PC-3 (cell line): ENCODE measurements at regions not wholly inside any gene's neighbourhood (a gene's known extent, or its start where the extent isn't known, plus 50 kb on each side); places are given as distances from the start of the nearest gene placed in this dataset.

Source experiments
- ATAC-seq: fragments of 200-7000 bp; cut with Tn5 transposase; 2 replicates; pipeline ENCODE4 v1.9.1; 2020; ENCODE audit warnings: mild to moderate bottlenecking, moderate library complexity
- BruUV-seq: library from RNA; stranded (reverse); fragments of 400-500 nt; replicated peaks from 2 replicates; lab custom pipeline; 2021; lab: Mats Ljungman, UMichigan
- CTCF ChIA-PET: fragments of 300-600 bp; sonication (Branson Sonifier 250); formaldehyde crosslinking; loops from one replicate; lab custom pipeline; 2022; ENCODE audit warnings: antibody characterized with exemption; lab: Charles Lee
- POLR2A ChIA-PET: fragments of 300-600 bp; sonication (Branson Sonifier 250); formaldehyde crosslinking; loops from one replicate; lab custom pipeline; 2022; ENCODE audit warnings: antibody characterized with exemption; ENCODE audit not compliant: unreplicated experiment; lab: Charles Lee
- DNase-seq: peaks from one replicate; pipeline ENCODE4 v3.0.0-alpha.2; 2015
- H2AFZ ChIP-seq: fragments of 300-600 bp; sonication (generic); 2 replicates; pipeline ENCODE4 v1.6.0; 2016; ENCODE audit warnings: antibody characterized with exemption, low read length
- H3F3A ChIP-seq: fragments of 300-600 bp; sonication (generic); one replicate; pipeline ENCODE4 v1.6.0; 2017; ENCODE audit warnings: antibody characterized with exemption, low read length, control low read depth, mild to moderate bottlenecking; ENCODE audit not compliant: unreplicated experiment
- H3K27ac ChIP-seq: fragments of 300-600 bp; sonication (generic); 2 replicates; pipeline ENCODE4 v1.5.1; 2016; ENCODE audit warnings: mild to moderate bottlenecking, low read length
- H3K27me3 ChIP-seq: fragments of 300-600 bp; sonication (generic); 2 replicates; pipeline ENCODE4 v1.6.1; 2016; ENCODE audit warnings: low read length, mixed read lengths
- H3K36me3 ChIP-seq: fragments of 300-600 bp; sonication (generic); 2 replicates; pipeline ENCODE4 v1.6.1; 2016; ENCODE audit warnings: low read depth, mixed run types, low read length, mixed read lengths
- H3K4me1 ChIP-seq: fragments of 300-600 bp; sonication (generic); 2 replicates; pipeline ENCODE4 v1.5.1; 2016; ENCODE audit warnings: low read length; ENCODE audit not compliant: insufficient read depth
- H3K4me2 ChIP-seq: fragments of 300-600 bp; sonication (generic); 2 replicates; pipeline ENCODE4 v1.6.0; 2016; ENCODE audit warnings: low read length
- H3K4me3 ChIP-seq: fragments of 300-600 bp; sonication (generic); 2 replicates; pipeline ENCODE4 v1.5.1; 2016; ENCODE audit warnings: mild to moderate bottlenecking, low read length, mixed read lengths
- H3K79me2 ChIP-seq: fragments of 300-600 bp; sonication (generic); 2 replicates; pipeline ENCODE4 v1.6.1; 2017; ENCODE audit warnings: low read length, mixed read lengths
- H3K9ac ChIP-seq: fragments of 300-600 bp; sonication (generic); 2 replicates; pipeline ENCODE4 v1.6.0; 2016; ENCODE audit warnings: mild to moderate bottlenecking, low read length
- H3K9me2 ChIP-seq: fragments of 300-600 bp; sonication (generic); replicated peaks from 2 replicates; pipeline ENCODE4 v1.6.1; 2016; ENCODE audit warnings: mixed run types, low read length, mixed read lengths
- H3K9me3 ChIP-seq: fragments of 300-600 bp; sonication (generic); 2 replicates; pipeline ENCODE4 v1.6.1; 2016; ENCODE audit warnings: low read length, mixed read lengths
- H4K20me1 ChIP-seq: fragments of 300-600 bp; sonication (generic); 2 replicates; pipeline ENCODE4 v1.6.1; 2016; ENCODE audit warnings: low read length, mixed read lengths
- CTCF ChIP-seq: fragments of 300-600 bp; sonication (generic); conservative IDR thresholded peaks from 2 replicates; pipeline ENCODE4 v1.5.1; 2017; ENCODE audit warnings: antibody characterized with exemption, low read depth, mild to moderate bottlenecking, low read length
- EZH2 ChIP-seq: fragments of 300-600 bp; sonication (generic); IDR thresholded peaks from one replicate; pipeline ENCODE4 v1.6.1; 2017; ENCODE audit warnings: antibody characterized with exemption, mild to moderate bottlenecking, low read length; ENCODE audit not compliant: unreplicated experiment
- EZH2phosphoT487 ChIP-seq: fragments of 300-600 bp; sonication (generic); IDR thresholded peaks from 2 replicates; pipeline ENCODE4 v1.6.1; 2018; ENCODE audit warnings: mild to moderate bottlenecking, antibody characterized with exemption, low read length, borderline replicate concordance
- intact Hi-C: fragments of 100-400 bp; cut with micrococcal nuclease; formaldehyde crosslinking; loops from 2 replicates; pipeline ENCODE4 v1.9.0; 2023

GRCh38 chr9:101912698-101913097 lies 174.3 kb upstream of the GRIN3A start:
- intact Hi-C loops: no loop called here
- TF ChIP-seq EZH2: no peak
- TF ChIP-seq CTCF: no peak
- no peak for TF ChIP-seq EZH2phosphoT487
- Histone ChIP-seq H3K9me3 (no peaks in the 10 kb centered on the region), H3K36me3 (no peaks in the 10 kb centered on the region), H3K9me2 (no peaks in the 10 kb centered on the region), H2AFZ (no peak overlapping the region), H3K4me3 (no peak overlapping the region), H3K27me3 (no peaks in the 10 kb centered on the region), H3K27ac (no peak overlapping the region), H3K4me2 (no peak overlapping the region), H3F3A (no peaks in the 10 kb centered on the region), H3K4me1 (no peaks in the 10 kb centered on the region), H3K79me2 (no peaks in the 10 kb centered on the region), H3K9ac (no peak overlapping the region), H4K20me1 (no peaks in the 10 kb centered on the region)
- ATAC-seq (no peak), DNase-seq (no peak)
- BruUV-seq: no TSS peak
- ChIA-PET POLR2A (no interaction called here), CTCF (no interaction called here)

- H3K4me3 ChIP-seq: no peak overlapping the region
- no peaks in the 10 kb centered on the region for H4K20me1 ChIP-seq
- H3K4me2 ChIP-seq: no peak overlapping the region
- no peak overlapping the region for H3K9ac ChIP-seq
- ATAC-seq (no peak; the same call in 1 of the 2 replicates), DNase-seq (no peak)
- BruUV-seq: no TSS peak
- TF ChIP-seq EZH2: no peak
- TF ChIP-seq EZH2phosphoT487: no peak
- TF ChIP-seq CTCF: no peak
- H3K36me3 ChIP-seq: no peaks in the 10 kb centered on the region
- ChIA-PET CTCF (no interaction called here), POLR2A (no interaction called here)
- H3K27ac ChIP-seq: no peak overlapping the region
- no peaks in the 10 kb centered on the region for H3K4me1 ChIP-seq
- H2AFZ ChIP-seq: no peak overlapping the region
- H3K9me2 ChIP-seq: no peaks in the 10 kb centered on the region
- no peaks in the 10 kb centered on the region for H3F3A ChIP-seq
- H3K79me2 ChIP-seq: no peaks in the 10 kb centered on the region
- intact Hi-C loops: loop anchor here (10.0 kb wide), 1 partner anchor 57 kb away; no protein-coding TSS in a partner anchor
- H3K27me3 ChIP-seq: no peaks in the 10 kb centered on the region
- no peaks in the 10 kb centered on the region for H3K9me3 ChIP-seq
Observed at GRCh38 chr9:101907466-101907865, 169.0 kb upstream of the GRIN3A start.

GRCh38 chr9:101904845-101905244 lies 166.4 kb upstream of the GRIN3A start:
- CTCF ChIA-PET: no interaction called here
- Histone ChIP-seq H3K79me2 (no peaks in the 10 kb centered on the region), H3K4me3 (no peak overlapping the region), H2AFZ (no peak overlapping the region), H3K9ac (no peak overlapping the region), H4K20me1 (no peaks in the 10 kb centered on the region), H3K9me3 (no peaks in the 10 kb centered on the region), H3F3A (no peaks in the 10 kb centered on the region), H3K4me1 (no peaks in the 10 kb centered on the region), H3K36me3 (no peaks in the 10 kb centered on the region), H3K27me3 (no peaks in the 10 kb centered on the region), H3K9me2 (no peaks in the 10 kb centered on the region), H3K27ac (no peak overlapping the region), H3K4me2 (no peak overlapping the region)
- POLR2A ChIA-PET: no interaction called here
- TF ChIP-seq EZH2 (no peak), CTCF (no peak), EZH2phosphoT487 (no peak)
- intact Hi-C loops: loop anchor here (10.0 kb wide), 1 partner anchor 60 kb away; no protein-coding TSS in a partner anchor
- BruUV-seq: no TSS peak
- no peak for DNase-seq
- ATAC-seq: no peak
